ENCODE measurements at regions not wholly inside any gene's neighbourhood (a gene's known extent, or its start where the extent isn't known, plus 50 kb on each side); places are given as distances from the start of the nearest gene placed in this dataset.

GRCh38 chr13:31442571-31442970 is 242.8 kb downstream of the B3GLCT start:
- DNase-seq, result no peak

DNA sequence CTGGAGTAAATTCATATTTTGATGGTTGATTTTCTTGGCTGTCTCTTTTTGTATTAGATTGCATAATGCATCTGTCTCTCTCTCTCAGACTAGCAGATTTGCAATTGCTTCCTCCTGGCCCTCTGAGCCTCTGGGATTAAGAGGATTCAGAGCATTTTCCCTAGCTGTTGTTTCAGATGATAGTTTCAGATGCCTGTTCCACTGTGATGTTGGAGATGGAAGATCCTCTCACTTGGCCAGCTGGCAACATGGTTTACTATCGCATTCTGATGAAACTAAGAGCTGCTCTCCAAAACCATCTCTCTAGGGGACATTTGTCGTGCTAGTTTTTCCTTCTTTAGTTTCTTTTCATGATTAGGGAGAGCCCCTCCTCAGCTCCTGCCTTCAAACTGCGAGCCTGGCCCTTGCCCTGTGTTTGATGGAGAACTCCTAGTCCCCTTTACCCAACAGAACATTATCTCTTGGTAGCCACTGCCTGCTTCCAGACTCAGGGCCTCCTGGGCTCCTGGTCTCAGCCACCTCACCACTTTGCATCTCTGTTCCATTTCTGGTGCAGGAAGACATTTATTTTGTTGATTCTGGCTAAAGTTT is 244.6 kb downstream of the B3GLCT start:
- DNase-seq, result no peak

- DNase-seq, result no peak
These were observed 252.8 kb downstream of the B3GLCT start for GRCh38 chr13:31452525-31452924.

- DNase-seq, result no peak
These were observed 255.8 kb downstream of the B3GLCT start for GRCh38 chr13:31455581-31455980.

DNA sequence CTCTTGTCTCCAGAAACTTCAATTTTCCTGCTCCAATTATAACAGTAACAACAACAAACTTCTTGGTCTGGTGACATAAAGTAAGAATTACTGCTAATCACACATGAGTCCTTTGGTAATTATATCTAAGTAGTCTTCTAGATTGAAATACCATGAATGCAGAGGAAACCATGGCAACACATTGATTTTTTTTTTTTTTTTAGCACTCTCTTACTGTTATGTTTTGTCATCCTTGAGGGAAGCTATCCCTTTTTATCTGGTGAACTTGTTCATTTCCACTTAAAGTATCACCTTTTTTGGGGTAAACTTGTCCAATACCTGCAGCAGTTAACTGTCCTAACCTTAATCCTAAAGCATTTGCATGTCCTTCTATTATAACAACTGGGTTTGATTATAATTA is 256.3 kb downstream of the B3GLCT start:
- DNase-seq, result no peak

DNA sequence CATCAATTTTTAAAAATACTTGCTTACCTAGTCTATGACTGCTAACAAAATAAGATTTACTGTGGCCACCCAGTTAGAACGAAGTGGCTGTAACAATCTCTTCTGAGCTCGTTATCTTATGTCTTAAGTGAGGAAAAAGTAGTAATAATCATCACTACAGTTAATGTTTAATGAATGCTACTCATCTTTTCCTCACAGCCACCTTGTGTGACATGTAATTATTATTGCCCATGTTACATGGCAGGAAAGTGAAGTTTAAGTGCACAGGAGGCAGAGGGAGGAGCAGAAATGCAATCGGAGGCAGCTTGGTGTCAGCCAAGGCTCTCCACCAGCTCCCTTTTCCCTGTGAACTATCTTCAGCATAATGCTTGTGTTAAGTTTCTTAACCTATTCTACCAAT is 260.3 kb downstream of the B3GLCT start:
- no peak for DNase-seq

DNA sequence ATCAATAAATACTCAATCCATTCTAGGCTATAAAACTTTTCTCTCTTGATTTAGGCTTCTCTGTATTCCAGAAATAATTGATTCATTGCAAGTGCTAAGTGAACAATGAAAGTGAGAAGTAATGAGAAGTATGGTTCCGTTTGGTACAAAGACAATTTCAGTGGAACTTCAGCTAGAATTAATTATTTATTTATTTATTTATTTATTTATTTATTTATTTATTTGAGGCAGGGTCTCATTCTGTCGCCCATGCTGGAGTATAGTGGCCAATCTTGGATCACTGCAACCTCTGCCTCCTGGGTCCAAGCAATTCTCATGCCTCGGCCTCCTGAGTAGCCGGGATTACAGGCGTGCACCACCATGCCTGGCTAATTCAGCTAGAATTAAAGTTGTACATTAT is 262.1 kb downstream of the B3GLCT start:
- DNase-seq, result no peak

DNA sequence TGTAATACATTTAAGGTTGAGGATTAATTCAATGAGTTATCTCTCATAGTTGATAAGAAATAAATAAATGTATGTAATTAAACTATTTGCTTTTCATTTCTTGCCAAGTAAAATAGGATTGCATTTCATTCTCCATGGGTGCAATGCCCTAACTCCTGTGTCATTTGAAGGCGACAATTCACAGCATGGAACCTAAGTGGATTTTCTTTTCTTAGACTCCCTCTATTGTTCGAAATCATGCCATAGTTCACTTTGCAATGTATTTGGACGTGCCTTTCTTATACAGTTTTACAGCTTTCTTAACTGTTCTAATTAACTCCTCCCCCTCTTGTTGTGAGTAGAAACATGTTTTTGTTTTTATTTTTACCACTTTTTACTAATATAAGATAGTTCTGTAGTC is 263.0 kb downstream of the B3GLCT start:
- no peak for DNase-seq

DNA sequence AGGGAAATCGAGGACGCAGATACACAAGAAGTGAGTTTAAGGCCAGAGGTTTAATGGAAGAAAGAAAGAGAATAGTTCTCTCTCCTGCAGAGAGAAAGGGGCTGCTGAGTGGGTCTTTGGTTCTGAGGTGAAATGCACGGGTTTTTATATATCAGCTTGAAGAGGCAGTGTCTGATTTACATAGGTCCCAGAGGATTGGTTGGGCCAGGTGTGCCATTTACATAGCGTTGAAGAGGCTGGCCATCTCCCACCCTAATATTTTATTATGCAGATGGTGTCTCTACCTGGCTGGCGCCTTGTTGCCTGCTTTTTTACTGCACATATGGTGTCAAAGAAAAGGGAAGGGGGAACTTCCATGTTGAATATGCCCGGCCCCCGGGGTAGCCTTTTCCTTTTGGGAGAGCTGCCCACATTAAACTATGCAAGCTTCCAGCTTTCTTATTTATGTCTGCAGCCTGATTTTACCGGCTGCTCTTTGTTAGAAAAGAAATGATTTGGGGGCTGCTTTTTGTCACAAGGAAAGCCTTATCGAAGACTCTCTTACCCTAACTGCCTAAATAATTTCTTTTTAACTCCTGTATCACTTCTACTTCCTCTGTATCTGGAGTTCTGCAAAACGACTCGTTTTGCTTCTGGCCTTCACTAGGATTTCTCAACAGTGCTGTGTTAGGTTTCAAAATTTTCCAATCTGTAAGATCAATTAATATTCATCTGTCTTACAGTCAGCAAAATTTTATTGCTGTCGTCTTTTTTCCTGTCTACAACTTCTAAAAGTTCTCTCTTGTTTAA is 268.5 kb downstream of the B3GLCT start:
- no peak for DNase-seq

DNA sequence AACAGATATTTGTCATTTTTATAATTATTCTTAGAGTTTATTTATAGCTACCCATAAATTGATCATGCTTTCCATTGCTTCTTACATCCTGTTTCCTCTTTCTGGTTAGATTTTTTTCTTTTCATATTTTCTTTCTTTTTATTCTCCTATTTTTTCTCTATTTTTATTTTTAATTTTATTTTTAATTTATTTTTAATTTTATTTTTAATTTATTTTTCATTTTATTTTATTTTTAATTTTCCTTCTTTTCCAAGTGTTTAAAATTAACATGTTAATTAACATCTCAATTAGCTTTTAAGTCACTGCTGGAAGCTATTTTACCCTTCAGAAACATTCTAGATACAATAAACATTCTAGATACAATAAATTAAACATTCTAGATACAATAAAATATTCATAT is 269.6 kb downstream of the B3GLCT start:
- DNase-seq, result no peak

DNA sequence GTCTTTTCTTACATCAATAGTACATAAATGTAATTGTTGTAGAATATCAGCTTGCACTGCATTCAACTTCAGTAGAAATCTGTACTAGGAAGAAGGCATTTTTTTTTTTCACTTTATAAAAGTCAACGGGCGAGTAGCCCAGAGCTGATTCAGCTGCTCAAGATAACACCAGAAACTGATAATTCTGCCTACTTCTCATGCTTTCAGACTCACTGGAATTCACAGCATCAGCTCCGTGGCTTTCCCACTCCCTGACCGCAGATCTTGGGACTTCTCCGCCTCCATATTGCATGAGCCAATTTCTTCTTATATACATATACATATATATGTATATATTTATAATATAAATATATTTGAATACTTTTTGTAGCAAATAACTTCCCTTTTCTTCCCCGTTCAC is 263.1 kb upstream of the RXFP2 start:
- DNase-seq, result no peak

DNA sequence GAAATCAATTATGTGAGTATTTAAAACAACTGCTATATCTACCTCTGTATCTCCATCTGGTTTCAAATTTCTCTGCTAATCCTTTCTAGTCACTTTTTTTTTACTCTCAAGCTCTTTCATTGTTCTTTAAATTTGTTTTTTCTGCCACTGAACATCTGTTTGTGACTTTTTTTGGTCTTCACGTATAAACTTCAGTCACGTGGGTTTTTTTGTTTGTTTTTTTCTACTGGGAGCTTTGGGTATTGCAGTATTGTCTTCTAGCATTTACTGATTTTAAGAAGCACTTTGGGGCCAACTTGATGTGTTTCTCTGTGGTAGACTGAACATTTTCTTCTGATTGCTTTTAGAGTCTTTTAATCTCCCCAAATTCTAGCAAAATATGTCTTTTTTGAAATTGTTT is 262.6 kb upstream of the RXFP2 start:
- DNase-seq, result no peak

GRCh38 chr13:31477961-31478360 is 261.4 kb upstream of the RXFP2 start:
- no peak for DNase-seq

DNA sequence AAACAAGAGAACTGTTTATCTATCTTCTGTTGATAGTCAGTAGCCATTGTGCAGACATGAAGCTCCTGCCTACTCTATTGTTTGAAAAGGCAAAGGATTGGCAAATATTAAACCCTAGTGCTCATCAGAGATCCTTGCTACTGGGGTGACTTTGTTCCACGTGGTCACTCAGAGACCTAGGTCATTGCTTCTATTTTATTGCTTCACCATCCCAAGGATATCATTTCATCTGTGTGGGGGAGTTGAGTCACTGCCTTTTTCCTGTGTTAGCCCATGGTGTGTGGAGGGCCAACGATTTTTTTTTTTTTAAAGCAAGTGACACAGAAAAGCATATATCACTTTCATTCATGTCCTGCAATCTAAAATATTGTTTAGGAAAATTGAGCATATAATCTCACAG is 254.1 kb upstream of the RXFP2 start:
- DNase-seq, result no peak

- no peak for DNase-seq
These were observed 253.7 kb upstream of the RXFP2 start for GRCh38 chr13:31485651-31486051.

- no peak for DNase-seq
These were observed 244.0 kb upstream of the RXFP2 start for GRCh38 chr13:31495336-31495735.

DNA sequence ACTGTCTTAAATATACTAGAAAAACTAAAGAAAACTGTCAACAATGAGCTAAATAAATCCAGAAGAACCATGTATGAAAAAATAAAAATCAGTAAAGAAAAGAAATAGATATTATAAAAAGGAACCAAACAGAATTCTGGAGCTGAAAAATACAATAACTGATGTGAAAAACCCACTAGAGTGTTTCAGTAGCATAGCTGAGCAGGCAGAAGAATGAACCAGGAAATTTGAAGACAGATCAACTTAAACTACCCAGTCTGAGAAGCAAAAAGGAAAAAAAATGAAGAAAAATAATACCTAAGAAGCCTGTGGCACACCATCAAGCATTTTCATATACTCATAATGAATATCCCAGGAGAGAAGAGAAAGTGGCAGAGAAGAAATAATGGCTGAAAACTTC is 240.1 kb upstream of the RXFP2 start:
- no peak for DNase-seq

DNA sequence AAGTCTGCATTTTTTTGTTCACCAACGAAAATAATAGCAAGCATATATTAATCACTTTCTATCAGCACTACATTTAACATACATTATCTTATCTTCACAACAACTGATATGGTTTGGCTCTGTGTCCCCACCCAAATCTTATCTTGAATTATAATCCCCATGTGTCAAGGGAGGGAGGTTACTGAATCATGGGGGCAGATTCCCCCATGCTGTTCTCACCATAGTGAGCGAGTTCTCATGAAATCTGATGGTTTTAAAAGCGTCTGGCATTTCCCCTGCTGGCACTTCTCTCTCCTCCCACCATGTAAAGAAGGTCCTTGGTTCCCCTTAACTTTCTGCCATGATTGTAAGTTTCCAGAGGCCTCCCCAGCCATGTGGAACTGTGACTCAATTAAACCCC is 235.7 kb upstream of the RXFP2 start:
- DNase-seq, result no peak

- DNase-seq, result no peak
These were observed 234.4 kb upstream of the RXFP2 start for GRCh38 chr13:31504918-31505317.

- no peak for DNase-seq
These were observed 227.0 kb upstream of the RXFP2 start for GRCh38 chr13:31512331-31512730.

GRCh38 chr13:31514932-31515331 is 224.4 kb upstream of the RXFP2 start:
- DNase-seq, result no peak

GRCh38 chr13:31515427-31515826 is 223.9 kb upstream of the RXFP2 start:
- DNase-seq, result no peak

- DNase-seq, result no peak
These were observed 221.7 kb upstream of the RXFP2 start for GRCh38 chr13:31517599-31517998.

DNA sequence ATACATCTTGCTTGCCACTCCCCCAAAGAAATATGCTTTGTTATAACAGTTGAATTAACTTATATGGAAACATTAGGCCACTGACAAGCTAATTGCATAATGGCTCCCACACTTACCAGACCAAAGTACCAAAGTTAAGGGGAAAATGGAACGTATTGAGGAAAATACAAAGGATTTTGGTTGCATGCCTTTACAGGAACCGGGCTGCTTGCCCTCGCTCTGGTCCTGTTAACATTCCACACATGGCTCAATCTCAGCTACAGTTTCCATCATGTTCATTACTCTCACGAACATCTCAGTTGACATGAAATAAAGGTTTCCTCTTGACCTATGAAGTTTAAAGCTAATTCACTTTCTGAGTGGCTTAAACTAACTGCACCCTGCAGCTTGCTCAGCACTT is 220.7 kb upstream of the RXFP2 start:
- no peak for DNase-seq

DNA sequence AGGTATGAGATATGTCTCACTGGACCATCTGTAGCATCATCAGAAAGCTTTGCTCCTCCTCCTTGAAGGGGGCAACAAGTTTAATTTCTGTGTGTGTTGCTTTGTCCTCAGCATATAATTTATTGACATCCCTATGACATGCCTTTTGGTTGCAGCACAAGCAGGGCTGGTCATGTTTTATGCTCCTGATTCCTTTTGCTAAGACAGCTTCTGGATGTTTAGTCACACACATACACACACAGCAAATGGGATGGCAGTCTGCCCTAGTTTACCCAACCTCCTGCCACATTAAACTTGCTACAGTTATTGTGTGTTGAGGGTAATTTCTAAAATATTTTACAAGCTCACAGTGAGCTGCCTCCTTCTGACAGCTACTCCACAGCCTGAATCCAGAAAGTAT is 217.9 kb upstream of the RXFP2 start:
- no peak for DNase-seq
